ENCODE measurements at regions not wholly inside any gene's neighbourhood (a gene's known extent, or its start where the extent isn't known, plus 50 kb on each side); places are given as distances from the start of the nearest gene placed in this dataset.

DNA sequence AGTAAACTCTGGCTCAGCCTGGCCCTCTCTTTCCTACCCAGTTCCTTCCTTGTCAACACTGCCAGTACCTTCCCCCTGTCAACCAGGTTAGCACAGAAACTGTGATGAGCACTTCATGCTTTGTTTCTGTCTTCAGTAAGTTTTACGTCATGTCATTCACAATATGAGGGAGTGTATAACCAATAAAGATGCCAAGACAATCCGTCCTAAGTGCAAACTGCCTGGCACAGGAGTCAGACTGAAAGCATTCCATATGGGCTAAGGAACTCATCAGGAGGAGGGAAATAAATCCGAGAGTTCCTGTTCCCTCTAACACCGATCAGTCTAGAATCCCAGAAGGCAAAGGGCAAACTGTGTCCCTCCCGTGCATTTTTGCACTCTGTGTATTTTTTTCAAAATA lies 507.2 kb downstream of the CMPK2 start (continued):
- TF ChIP-seq, protein P1, sequence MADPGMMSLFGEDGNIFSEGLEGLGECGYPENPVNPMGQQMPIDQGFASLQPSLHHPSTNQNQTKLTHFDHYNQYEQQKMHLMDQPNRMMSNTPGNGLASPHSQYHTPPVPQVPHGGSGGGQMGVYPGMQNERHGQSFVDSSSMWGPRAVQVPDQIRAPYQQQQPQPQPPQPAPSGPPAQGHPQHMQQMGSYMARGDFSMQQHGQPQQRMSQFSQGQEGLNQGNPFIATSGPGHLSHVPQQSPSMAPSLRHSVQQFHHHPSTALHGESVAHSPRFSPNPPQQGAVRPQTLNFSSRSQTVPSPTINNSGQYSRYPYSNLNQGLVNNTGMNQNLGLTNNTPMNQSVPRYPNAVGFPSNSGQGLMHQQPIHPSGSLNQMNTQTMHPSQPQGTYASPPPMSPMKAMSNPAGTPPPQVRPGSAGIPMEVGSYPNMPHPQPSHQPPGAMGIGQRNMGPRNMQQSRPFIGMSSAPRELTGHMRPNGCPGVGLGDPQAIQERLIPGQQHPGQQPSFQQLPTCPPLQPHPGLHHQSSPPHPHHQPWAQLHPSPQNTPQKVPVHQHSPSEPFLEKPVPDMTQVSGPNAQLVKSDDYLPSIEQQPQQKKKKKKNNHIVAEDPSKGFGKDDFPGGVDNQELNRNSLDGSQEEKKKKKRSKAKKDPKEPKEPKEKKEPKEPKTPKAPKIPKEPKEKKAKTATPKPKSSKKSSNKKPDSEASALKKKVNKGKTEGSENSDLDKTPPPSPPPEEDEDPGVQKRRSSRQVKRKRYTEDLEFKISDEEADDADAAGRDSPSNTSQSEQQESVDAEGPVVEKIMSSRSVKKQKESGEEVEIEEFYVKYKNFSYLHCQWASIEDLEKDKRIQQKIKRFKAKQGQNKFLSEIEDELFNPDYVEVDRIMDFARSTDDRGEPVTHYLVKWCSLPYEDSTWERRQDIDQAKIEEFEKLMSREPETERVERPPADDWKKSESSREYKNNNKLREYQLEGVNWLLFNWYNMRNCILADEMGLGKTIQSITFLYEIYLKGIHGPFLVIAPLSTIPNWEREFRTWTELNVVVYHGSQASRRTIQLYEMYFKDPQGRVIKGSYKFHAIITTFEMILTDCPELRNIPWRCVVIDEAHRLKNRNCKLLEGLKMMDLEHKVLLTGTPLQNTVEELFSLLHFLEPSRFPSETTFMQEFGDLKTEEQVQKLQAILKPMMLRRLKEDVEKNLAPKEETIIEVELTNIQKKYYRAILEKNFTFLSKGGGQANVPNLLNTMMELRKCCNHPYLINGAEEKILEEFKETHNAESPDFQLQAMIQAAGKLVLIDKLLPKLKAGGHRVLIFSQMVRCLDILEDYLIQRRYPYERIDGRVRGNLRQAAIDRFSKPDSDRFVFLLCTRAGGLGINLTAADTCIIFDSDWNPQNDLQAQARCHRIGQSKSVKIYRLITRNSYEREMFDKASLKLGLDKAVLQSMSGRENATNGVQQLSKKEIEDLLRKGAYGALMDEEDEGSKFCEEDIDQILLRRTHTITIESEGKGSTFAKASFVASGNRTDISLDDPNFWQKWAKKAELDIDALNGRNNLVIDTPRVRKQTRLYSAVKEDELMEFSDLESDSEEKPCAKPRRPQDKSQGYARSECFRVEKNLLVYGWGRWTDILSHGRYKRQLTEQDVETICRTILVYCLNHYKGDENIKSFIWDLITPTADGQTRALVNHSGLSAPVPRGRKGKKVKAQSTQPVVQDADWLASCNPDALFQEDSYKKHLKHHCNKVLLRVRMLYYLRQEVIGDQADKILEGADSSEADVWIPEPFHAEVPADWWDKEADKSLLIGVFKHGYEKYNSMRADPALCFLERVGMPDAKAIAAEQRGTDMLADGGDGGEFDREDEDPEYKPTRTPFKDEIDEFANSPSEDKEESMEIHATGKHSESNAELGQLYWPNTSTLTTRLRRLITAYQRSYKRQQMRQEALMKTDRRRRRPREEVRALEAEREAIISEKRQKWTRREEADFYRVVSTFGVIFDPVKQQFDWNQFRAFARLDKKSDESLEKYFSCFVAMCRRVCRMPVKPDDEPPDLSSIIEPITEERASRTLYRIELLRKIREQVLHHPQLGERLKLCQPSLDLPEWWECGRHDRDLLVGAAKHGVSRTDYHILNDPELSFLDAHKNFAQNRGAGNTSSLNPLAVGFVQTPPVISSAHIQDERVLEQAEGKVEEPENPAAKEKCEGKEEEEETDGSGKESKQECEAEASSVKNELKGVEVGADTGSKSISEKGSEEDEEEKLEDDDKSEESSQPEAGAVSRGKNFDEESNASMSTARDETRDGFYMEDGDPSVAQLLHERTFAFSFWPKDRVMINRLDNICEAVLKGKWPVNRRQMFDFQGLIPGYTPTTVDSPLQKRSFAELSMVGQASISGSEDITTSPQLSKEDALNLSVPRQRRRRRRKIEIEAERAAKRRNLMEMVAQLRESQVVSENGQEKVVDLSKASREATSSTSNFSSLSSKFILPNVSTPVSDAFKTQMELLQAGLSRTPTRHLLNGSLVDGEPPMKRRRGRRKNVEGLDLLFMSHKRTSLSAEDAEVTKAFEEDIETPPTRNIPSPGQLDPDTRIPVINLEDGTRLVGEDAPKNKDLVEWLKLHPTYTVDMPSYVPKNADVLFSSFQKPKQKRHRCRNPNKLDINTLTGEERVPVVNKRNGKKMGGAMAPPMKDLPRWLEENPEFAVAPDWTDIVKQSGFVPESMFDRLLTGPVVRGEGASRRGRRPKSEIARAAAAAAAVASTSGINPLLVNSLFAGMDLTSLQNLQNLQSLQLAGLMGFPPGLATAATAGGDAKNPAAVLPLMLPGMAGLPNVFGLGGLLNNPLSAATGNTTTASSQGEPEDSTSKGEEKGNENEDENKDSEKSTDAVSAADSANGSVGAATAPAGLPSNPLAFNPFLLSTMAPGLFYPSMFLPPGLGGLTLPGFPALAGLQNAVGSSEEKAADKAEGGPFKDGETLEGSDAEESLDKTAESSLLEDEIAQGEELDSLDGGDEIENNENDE (IDR thresholded peaks at IDR 0.05; ENCODE audit: insufficient replicate concordance, low read length) = no peak
- no peak for TF ChIP-seq CREB1 (IDR thresholded peaks at IDR 0.05)
- TF ChIP-seq MAFK (IDR thresholded peaks at IDR 0.05; ENCODE audit: low read depth, low read length) = no peak
- TF ChIP-seq SIX5 (IDR thresholded peaks at IDR 0.05; ENCODE audit: low read depth, low read length) = no peak
- TF ChIP-seq ZNF274 (IDR thresholded peaks at IDR 0.05; ENCODE audit: borderline replicate concordance, extremely low read depth, low read length) = no peak
- no peak for TF ChIP-seq CEBPB (IDR thresholded peaks at IDR 0.05; ENCODE audit: low read depth, low read length)
- no peak for TF ChIP-seq CTBP2 (IDR thresholded peaks at IDR 0.05; ENCODE audit: borderline replicate concordance, insufficient read depth, insufficient read length, low read length)
- no peak for TF ChIP-seq GTF2F1 (IDR thresholded peaks at IDR 0.05; ENCODE audit: borderline replicate concordance, low read depth, low read length)
- TF ChIP-seq BRCA1 (IDR thresholded peaks at IDR 0.05; ENCODE audit: low read depth, low read length) = no peak
- no peak for TF ChIP-seq FOSL1 (IDR thresholded peaks at IDR 0.05; ENCODE audit: insufficient read depth, low read depth, low read length)
- TF ChIP-seq BACH1 (IDR thresholded peaks at IDR 0.05; ENCODE audit: low read length) = no peak
- no peak for TF ChIP-seq ASH2L (IDR thresholded peaks at IDR 0.05; ENCODE audit: low read length)
- TF ChIP-seq NANOG (IDR thresholded peaks at IDR 0.05; ENCODE audit: insufficient read depth, low read depth, low read length, poor library complexity, severe bottlenecking) = no peak
- no peak for TF ChIP-seq TEAD4 (IDR thresholded peaks at IDR 0.05; ENCODE audit: low read depth, low read length)

Measured in H1 (cell line).